Fibroblast of the aortic adventitia (primary cell): ENCODE measurements at regions not wholly inside any gene's neighbourhood (a gene's known extent, or its start where the extent isn't known, plus 50 kb on each side); places are given as distances from the start of the nearest gene placed in this dataset.

Experiments used
- DNase-seq: peaks from one replicate; pipeline ENCODE4 v3.0.0-alpha.2; 2010; ENCODE audit warnings: low read depth
- H3K4me3 ChIP-seq: 2 replicates; pipeline ENCODE4 v1.5.1; 2011; ENCODE audit warnings: low read depth, mild to moderate bottlenecking, control low read depth, low read length, moderate library complexity
- TF ChIP-seq, protein P1 (sequence below): IDR thresholded peaks from 2 replicates; pipeline ENCODE4 v1.5.1; 2011; ENCODE audit warnings: mild to moderate bottlenecking, low read length, control low read depth, inconsistent platforms; ENCODE audit not compliant: insufficient read depth

DNA sequence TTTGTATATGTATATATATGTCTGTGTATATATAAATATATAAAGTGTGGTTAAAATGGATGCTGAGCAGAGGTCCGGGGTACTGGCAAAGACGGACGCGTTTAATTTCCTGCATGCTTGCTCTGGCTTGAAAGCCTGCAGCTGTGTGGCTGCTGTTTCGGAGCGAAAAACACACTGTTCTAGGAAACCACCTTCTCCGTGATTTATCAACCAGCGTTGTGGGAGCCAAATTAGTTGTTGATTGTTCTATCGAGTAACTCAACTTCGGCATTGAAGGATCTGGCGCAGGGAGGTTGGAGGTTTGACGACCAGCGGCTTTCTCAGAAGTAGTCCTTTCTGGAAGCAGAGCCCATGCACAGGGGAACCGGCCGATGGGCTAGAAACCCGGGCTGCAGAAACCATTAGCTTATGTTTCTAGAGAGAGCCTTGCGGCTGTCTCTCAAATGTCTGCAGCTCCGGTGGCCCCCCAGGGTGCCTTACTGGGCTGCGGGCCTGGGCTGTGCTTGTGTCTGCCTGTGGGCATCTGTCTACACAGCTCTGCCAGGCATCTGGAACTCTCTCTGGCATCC is 81.8 kb downstream of the EDN3 start:
- DNase-seq: no peak
- TF ChIP-seq, protein P1, sequence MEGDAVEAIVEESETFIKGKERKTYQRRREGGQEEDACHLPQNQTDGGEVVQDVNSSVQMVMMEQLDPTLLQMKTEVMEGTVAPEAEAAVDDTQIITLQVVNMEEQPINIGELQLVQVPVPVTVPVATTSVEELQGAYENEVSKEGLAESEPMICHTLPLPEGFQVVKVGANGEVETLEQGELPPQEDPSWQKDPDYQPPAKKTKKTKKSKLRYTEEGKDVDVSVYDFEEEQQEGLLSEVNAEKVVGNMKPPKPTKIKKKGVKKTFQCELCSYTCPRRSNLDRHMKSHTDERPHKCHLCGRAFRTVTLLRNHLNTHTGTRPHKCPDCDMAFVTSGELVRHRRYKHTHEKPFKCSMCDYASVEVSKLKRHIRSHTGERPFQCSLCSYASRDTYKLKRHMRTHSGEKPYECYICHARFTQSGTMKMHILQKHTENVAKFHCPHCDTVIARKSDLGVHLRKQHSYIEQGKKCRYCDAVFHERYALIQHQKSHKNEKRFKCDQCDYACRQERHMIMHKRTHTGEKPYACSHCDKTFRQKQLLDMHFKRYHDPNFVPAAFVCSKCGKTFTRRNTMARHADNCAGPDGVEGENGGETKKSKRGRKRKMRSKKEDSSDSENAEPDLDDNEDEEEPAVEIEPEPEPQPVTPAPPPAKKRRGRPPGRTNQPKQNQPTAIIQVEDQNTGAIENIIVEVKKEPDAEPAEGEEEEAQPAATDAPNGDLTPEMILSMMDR: no peak

DNA sequence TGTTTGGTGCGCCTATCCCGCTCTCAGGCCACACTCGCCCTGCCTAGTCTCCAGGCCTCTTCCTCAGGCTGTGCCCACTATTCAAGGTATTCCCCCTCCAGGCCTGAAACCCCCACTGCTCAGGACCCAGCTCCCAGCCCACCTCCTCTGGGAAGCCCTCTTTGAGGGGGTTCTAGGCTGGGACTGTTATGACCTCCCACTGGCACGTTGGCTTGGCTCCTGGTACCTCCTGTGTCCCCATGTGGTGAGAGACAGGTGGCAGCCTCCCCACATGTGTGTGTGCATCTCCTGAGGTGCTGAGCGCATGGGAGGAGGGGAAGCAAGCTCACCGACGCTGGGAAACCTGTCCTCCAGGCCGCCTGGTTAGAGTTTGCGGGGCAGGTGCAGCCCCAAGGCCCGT is 82.5 kb downstream of the EDN3 start:
- TF ChIP-seq, protein P1: no peak

More for the DNA sequence above, 81.8 kb downstream of the EDN3 start:
- no peak overlapping the region for H3K4me3 ChIP-seq

DNA sequence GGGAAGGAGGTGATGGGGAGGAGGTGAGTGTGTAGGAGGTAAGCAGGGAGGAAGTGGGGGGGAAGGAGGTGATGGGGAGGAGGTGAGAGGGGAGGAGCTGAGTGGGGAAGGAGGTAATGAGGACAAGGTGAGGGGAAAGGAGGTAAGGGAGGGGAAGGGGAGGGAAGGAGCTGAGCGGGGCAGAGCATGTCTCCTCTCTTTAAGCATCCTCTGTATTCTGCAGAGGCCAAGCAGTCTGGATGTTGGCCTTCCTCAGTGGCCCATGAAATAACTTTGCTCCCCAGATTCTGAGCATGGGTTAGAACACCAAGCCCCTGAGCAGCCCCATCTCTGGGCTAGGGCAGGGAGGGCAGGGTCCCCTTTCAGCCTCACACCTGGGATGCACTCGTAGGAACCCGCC is 84.6 kb downstream of the EDN3 start:
- no peak overlapping the region for H3K4me3 ChIP-seq
- DNase-seq: no peak
- TF ChIP-seq, protein P1: no peak

More for the DNA sequence above, 82.5 kb downstream of the EDN3 start:
- no peak for DNase-seq
- H3K4me3 ChIP-seq: no peak overlapping the region

DNA sequence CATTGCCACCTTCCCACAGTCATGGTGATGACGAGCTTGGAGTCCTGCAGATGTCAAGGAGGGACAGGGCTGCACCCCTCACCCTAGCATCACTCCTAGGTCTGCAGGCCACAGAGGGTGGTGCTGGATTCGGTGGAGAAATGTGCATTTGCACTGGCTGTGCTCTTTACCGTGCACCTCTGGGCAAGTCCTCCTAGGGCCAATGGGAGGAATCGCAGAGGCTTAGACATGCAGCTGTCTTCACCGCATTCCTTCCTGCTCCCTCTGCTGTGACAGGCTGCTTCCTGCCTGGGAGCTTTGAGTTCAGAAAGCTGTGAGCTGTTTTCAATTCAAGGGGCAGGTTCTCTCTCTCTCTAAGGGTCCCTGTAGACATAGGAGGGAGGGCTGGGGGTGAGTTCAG is 85.1 kb downstream of the EDN3 start:
- no peak for DNase-seq
- TF ChIP-seq, protein P1: no peak
- H3K4me3 ChIP-seq: no peak overlapping the region

DNA sequence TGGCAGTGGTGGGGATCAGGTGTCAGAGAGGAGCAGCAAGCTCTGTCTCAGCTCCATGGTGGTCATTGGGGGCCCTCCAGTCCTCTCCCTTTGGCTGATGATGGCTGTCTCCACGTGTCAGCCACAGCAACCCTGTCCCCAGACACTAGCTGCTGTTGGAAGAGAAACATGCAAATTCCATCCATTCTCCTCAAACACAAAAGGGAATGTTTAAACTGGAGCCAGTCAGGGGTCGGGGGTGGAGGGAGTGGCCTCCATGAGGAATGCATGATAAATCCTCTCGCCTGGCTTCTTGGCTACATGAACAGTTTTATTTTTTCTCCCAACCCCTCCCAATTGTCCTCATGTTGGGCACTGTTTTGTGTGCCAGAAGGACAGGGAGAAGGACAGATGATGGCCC is 86.4 kb downstream of the EDN3 start:
- no peak for DNase-seq
- H3K4me3 ChIP-seq: no peak overlapping the region
- TF ChIP-seq, protein P1: no peak

DNA sequence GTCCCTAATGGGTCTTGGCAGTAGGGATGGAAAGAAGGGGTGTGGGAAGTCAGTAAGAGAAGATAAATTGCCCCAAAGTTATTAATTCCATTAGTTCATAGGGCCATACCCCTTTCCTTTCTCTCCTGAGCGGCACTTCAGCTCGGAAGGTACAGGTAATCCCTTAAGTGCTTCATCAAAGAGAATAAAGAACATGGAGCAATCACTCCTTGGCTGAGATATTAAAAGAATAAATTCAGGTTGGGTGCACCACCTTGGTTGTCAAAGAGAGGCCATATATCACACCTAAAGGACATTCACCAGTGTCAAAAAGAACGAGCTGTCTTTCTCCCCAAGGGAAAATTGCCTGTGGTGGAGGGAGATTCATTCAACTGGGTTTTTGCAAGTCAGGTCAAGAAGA is 87.5 kb downstream of the EDN3 start:
- no peak for DNase-seq
- no peak overlapping the region for H3K4me3 ChIP-seq
- TF ChIP-seq, protein P1: no peak

DNA sequence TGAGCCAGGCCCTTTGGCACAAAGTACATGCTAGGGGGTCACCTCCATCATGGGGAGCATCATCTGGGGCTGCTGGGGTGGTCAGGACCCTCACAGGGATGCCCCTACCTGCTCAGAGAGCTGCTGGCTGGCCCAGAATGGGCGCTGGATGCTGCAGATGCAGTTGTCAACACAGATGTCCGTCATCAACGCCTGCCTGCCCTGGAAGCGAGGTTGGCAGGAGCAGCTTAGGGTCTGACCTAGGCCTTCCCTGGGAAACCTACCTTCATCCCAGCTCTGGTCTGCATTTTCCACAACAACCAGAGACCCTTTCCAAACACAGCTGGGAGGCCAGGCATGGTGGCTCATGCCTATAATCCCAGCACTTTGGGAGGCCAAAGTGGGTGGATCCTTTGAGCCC is 88.0 kb downstream of the EDN3 start:
- TF ChIP-seq, protein P1: no peak
- no peak for DNase-seq
- H3K4me3 ChIP-seq: no peak overlapping the region
